ENCODE measurements at regions not wholly inside any gene's neighbourhood (a gene's known extent, or its start where the extent isn't known, plus 50 kb on each side); places are given as distances from the start of the nearest gene placed in this dataset.

- no peak overlapping the region for H2AFZ ChIP-seq (ENCODE audit: control insufficient read depth, low read depth, low read length)
- TF ChIP-seq HDAC6 (IDR thresholded peaks at IDR 0.05; ENCODE audit: unreplicated experiment) (no peak), STAT1 (conservative IDR thresholded peaks at IDR 0.05) (no peak), ZBED1 (IDR thresholded peaks at IDR 0.05; ENCODE audit: borderline replicate concordance) (no peak), EED (IDR thresholded peaks at IDR 0.05; ENCODE audit: low read depth) (no peak), TARDBP (IDR thresholded peaks at IDR 0.05; ENCODE audit: borderline replicate concordance) (no peak), RB1 (IDR thresholded peaks at IDR 0.05; ENCODE audit: borderline replicate concordance) (no peak), MXI1 (IDR thresholded peaks at IDR 0.05; ENCODE audit: low read depth, low read length) (no peak), MEF2B (IDR thresholded peaks at IDR 0.05; ENCODE audit: partially characterized antibody, poor library complexity, severe bottlenecking) (no peak), TCF3 (IDR thresholded peaks at IDR 0.05; ENCODE audit: borderline replicate concordance, insufficient read depth, low read depth, low read length) (no peak), CEBPB (IDR thresholded peaks at IDR 0.05; ENCODE audit: borderline replicate concordance in 1 of 2, low read depth in 2 of 2, low read length in 2 of 2) (no peak), ZBTB11 (CRISPR knock-in tag; IDR thresholded peaks at IDR 0.05) (no peak), STAT3 (IDR thresholded peaks at IDR 0.05; ENCODE audit: low read depth, low read length) (no peak), IKZF1 (conservative IDR thresholded peaks at IDR 0.05) (no peak), WRNIP1 (IDR thresholded peaks at IDR 0.05; ENCODE audit: borderline replicate concordance, low read depth, low read length) (no peak), TAF1 (IDR thresholded peaks at IDR 0.05; ENCODE audit: borderline replicate concordance, low read depth, low read length) (no peak), ZNF592 (IDR thresholded peaks at IDR 0.05) (no peak)
- DNase-seq (ENCODE audit: low read depth, low spot score): no peak
- H3K4me3 ChIP-seq: no peak overlapping the region
- H3K9ac ChIP-seq (ENCODE audit: control insufficient read depth, insufficient read depth, low read length): no peak overlapping the region
- H3K9me3 ChIP-seq (replicated peaks; ENCODE audit: control insufficient read depth, insufficient read depth, low read length): no peaks in the 10 kb centered on the region
- no peak for FAIRE-seq
- RAD21 ChIA-PET (ENCODE audit: unreplicated experiment): no interaction called here
- H3K27me3 ChIP-seq (replicated peaks in 1 of 2; ENCODE audit: control insufficient read depth in 2 of 2, insufficient read depth in 2 of 2, low read length in 1 of 2): no peaks in the 10 kb centered on the region
- WGBS (ENCODE audit: insufficient coverage, insufficient replicate concordance, low lambda C conversion rate, missing lambda C conversion rate): 19% methylated on average over 7 of the region's 7 CpGs
- BruUV-seq (replicated peaks): no TSS peak
- H4K20me1 ChIP-seq (ENCODE audit: control insufficient read depth, insufficient read depth): no peaks in the 10 kb centered on the region
- H3K79me2 ChIP-seq (ENCODE audit: control insufficient read depth, insufficient read depth, low read length): no peaks in the 10 kb centered on the region
- H3K36me3 ChIP-seq (ENCODE audit: control insufficient read depth in 2 of 2, insufficient read depth in 2 of 2, low read length in 1 of 2): no peaks in the 10 kb centered on the region
- no peaks in the 10 kb centered on the region for H3K4me1 ChIP-seq (ENCODE audit: control insufficient read depth, insufficient read depth, low read length)
- CTCF ChIA-PET: interaction anchor here (1.3 kb wide), 1 partner anchor 561 kb away, joined by 4 read pairs; the partner anchor contains the start of gene EFNB1
- POLR2A ChIA-PET: no interaction called here
- ATAC-seq: no peak
- SMC1A ChIA-PET (ENCODE audit: uncharacterized antibody, unreplicated experiment): no interaction called here
- in situ Hi-C loops (cut with MboI): loop anchor here (10.0 kb wide), 2 partner anchors 564 to 884 kb away; partner anchors contain the start of gene EFNB1
- H3K4me2 ChIP-seq (ENCODE audit: control insufficient read depth, insufficient read depth): no peak overlapping the region
- intact Hi-C loops (cut with micrococcal nuclease; ENCODE audit: unreplicated experiment): loop anchor here (5.0 to 10.0 kb wide), 3 partner anchors 234 to 657 kb away; partner anchors contain the start of gene EFNB1
- no peak overlapping the region for H3K27ac ChIP-seq (ENCODE audit: control insufficient read depth, insufficient read depth)
Measured at GRCh38 chrX:69389101-69389501, 115.0 kb upstream of the NALF2 start.
